ENCODE measurements at regions not wholly inside any gene's neighbourhood (a gene's known extent, or its start where the extent isn't known, plus 50 kb on each side); places are given as distances from the start of the nearest gene placed in this dataset.

- no peaks in the 10 kb centered on the region for H3F3A ChIP-seq (replicated peaks; ENCODE audit: insufficient read depth)
- H3K4me3 ChIP-seq (ENCODE audit: low read depth in 2 of 2, low read length in 1 of 2): no peak overlapping the region
- no peaks in the 10 kb centered on the region for H3K36me3 ChIP-seq (replicated peaks in 1 of 2; ENCODE audit: control insufficient read depth in 1 of 2, insufficient read depth in 2 of 2, low read length in 1 of 2)
- H3K9me3 ChIP-seq: no peaks in the 10 kb centered on the region; the same call in 1 of the 2 replicates
- ChIA-PET POLR2A (interaction anchor here (0.5 kb wide), 1 partner anchor 8 kb away, joined by 6 read pairs; no protein-coding TSS in a partner anchor), CTCF (no interaction called here)
- no peak overlapping the region for H2AFZ ChIP-seq (ENCODE audit: low read depth)
- H3K9ac ChIP-seq: no peak overlapping the region
- H3K4me1 ChIP-seq (ENCODE audit: control insufficient read depth in 1 of 2, insufficient read depth in 2 of 2, low read depth in 1 of 2, low read length in 1 of 2): no peaks in the 10 kb centered on the region; a peak in 1 of 4 replicates
- no peak for DNase-seq
- TF ChIP-seq GABPA (IDR thresholded peaks at IDR 0.05; ENCODE audit: low read depth): no peak
- TF ChIP-seq RXRA (IDR thresholded peaks at IDR 0.05; ENCODE audit: borderline replicate concordance, low read depth): no peak
- TF ChIP-seq NFIC (IDR thresholded peaks at IDR 0.05; ENCODE audit: borderline replicate concordance): no peak
- TF ChIP-seq RFX5 (IDR thresholded peaks at IDR 0.05; ENCODE audit: low read length): no peak
- no peak for TF ChIP-seq CTCF (IDR thresholded peaks at IDR 0.05)
- TF ChIP-seq TAF1 (IDR thresholded peaks at IDR 0.05; ENCODE audit: borderline replicate concordance, low read depth, low read length): no peak
- TF ChIP-seq MAX (IDR thresholded peaks at IDR 0.05; ENCODE audit: low read depth): no peak
- no peak for TF ChIP-seq USF2 (IDR thresholded peaks at IDR 0.05; ENCODE audit: borderline replicate concordance, low read depth, low read length)
- TF ChIP-seq TCF12 (IDR thresholded peaks at IDR 0.05): no peak
- no peak for TF ChIP-seq NRF1 (IDR thresholded peaks at IDR 0.05; ENCODE audit: low read depth, low read length)
- no peak for TF ChIP-seq ELF1 (IDR thresholded peaks at IDR 0.05)
- TF ChIP-seq CHD2 (IDR thresholded peaks at IDR 0.05; ENCODE audit: low read length, partially characterized antibody): no peak
- TF ChIP-seq ZBTB33 (IDR thresholded peaks at IDR 0.05; ENCODE audit: borderline replicate concordance, low read depth): no peak
- no peak for TF ChIP-seq MXI1 (IDR thresholded peaks at IDR 0.05; ENCODE audit: low read depth, low read length)
- TF ChIP-seq YY1 (IDR thresholded peaks at IDR 0.05; ENCODE audit: low read depth): no peak
- no peak for TF ChIP-seq JUND (IDR thresholded peaks at IDR 0.05)
- no peak for TF ChIP-seq EP300 (IDR thresholded peaks at IDR 0.05; ENCODE audit: borderline replicate concordance in 1 of 2, low read depth in 1 of 2, low read length in 1 of 2)
- no peak for TF ChIP-seq POLR2AphosphoS5 (IDR thresholded peaks at IDR 0.05; ENCODE audit: low read depth, low read length)
- TF ChIP-seq IRF3 (IDR thresholded peaks at IDR 0.05; ENCODE audit: low read depth, low read length): no peak
- TF ChIP-seq FOXJ3 (CRISPR knock-in tag; IDR thresholded peaks at IDR 0.05): no peak
- no peak overlapping the region for H3K27ac ChIP-seq (ENCODE audit: low read depth in 2 of 2, low read length in 1 of 2)
- H3K27me3 ChIP-seq (ENCODE audit: insufficient read depth): no peaks in the 10 kb centered on the region
- H4K20me1 ChIP-seq (ENCODE audit: insufficient read depth): no peaks in the 10 kb centered on the region
- no peaks in the 10 kb centered on the region for H3K79me2 ChIP-seq (ENCODE audit: insufficient read depth)
- 56% methylated on average over 12 of the region's 15 CpGs for WGBS (ENCODE audit: low lambda C conversion rate)
- H3K4me2 ChIP-seq: no peak overlapping the region
- H3K9me2 ChIP-seq: no peaks in the 10 kb centered on the region
These were observed 98.3 kb upstream of the DIO3 start for GRCh38 chr14:101462726-101463565.

Data from SK-N-SH (cell line).